Panc1 (cell line): ENCODE measurements at regions not wholly inside any gene's neighbourhood (a gene's known extent, or its start where the extent isn't known, plus 50 kb on each side); places are given as distances from the start of the nearest gene placed in this dataset.

Source experiments
- ATAC-seq: fragments of 200-7000 bp; cut with Tn5 transposase; 2 replicates; pipeline ENCODE4 v1.9.1; 2020; ENCODE audit warnings: mild to moderate bottlenecking, moderate library complexity
- BruUV-seq: library from RNA; stranded (reverse); fragments of 400-500 nt; replicated peaks from 2 replicates; lab custom pipeline; 2021; lab: Mats Ljungman, UMichigan
- CTCF ChIA-PET: fragments of 300-600 bp; sonication (Branson Sonifier 250); formaldehyde crosslinking; loops from one replicate; lab custom pipeline; 2022; ENCODE audit warnings: antibody characterized with exemption; lab: Charles Lee
- POLR2A ChIA-PET: fragments of 300-600 bp; sonication (Branson Sonifier 250); formaldehyde crosslinking; loops from one replicate; lab custom pipeline; 2022; ENCODE audit warnings: antibody characterized with exemption; lab: Charles Lee
- DNase-seq: peaks from one replicate; pipeline ENCODE4 v3.0.0-alpha.2; 2010; ENCODE audit warnings: low read depth, low spot score
- H3K27ac ChIP-seq: 2 replicates; pipeline ENCODE4 v1.5.1; 2011; ENCODE audit warnings: mild to moderate bottlenecking, low read length, inconsistent platforms
- H3K27me3 ChIP-seq: fragments of 200-500 bp; sonication (Bioruptor generic); 2 replicates; pipeline ENCODE4 v1.6.0; 2014; ENCODE audit warnings: low read length, inconsistent platforms; ENCODE audit not compliant: control insufficient read depth, insufficient read depth
- H3K36me3 ChIP-seq: fragments of 200-500 bp; sonication (Bioruptor generic); 2 replicates; pipeline ENCODE4 v1.5.1; 2014; ENCODE audit warnings: inconsistent platforms, mild to moderate bottlenecking, low read length, moderate library complexity; ENCODE audit not compliant: control insufficient read depth, insufficient read depth
- H3K4me1 ChIP-seq: 2 replicates; pipeline ENCODE4 v1.5.1; 2011; ENCODE audit warnings: inconsistent platforms, mild to moderate bottlenecking, low read length, moderate library complexity; ENCODE audit not compliant: control insufficient read depth, insufficient read depth
- H3K4me3 ChIP-seq, 2 experiments: 2 replicates each; pipeline ENCODE4 v1.5.1; 2011 to 2012; ENCODE audit warnings: low read depth in 2 of 2, low read length in 2 of 2, mild to moderate bottlenecking in 2 of 2, inconsistent platforms in 1 of 2, moderate library complexity in 1 of 2
- H3K9me3 ChIP-seq: fragments of 200-500 bp; sonication (Bioruptor generic); 2 replicates; pipeline ENCODE4 v1.5.1; 2014; ENCODE audit warnings: low read depth, mild to moderate bottlenecking, inconsistent platforms, low read length, moderate library complexity; ENCODE audit not compliant: control insufficient read depth, insufficient read depth
- POLR2AphosphoS5 ChIP-seq: IDR thresholded peaks from 2 replicates; pipeline ENCODE4 v1.6.1; 2012; ENCODE audit warnings: mild to moderate bottlenecking, low read depth, low read length, moderate library complexity
- REST ChIP-seq, 2 experiments: IDR thresholded peaks; 2 replicates each; pipeline ENCODE4 v1.6.1; 2011 to 2012; ENCODE audit warnings: low read depth in 2 of 2, control low read depth in 1 of 2, low read length in 1 of 2, mild to moderate bottlenecking in 1 of 2, moderate library complexity in 1 of 2; ENCODE audit not compliant: insufficient read depth in 1 of 2
- SIN3A ChIP-seq: IDR thresholded peaks from 2 replicates; pipeline ENCODE4 v1.6.1; 2012; ENCODE audit warnings: low read depth, mild to moderate bottlenecking, low read length, moderate library complexity, borderline replicate concordance; ENCODE audit not compliant: insufficient read depth
- TCF7L2 ChIP-seq: IDR thresholded peaks from 2 replicates; pipeline ENCODE4 v1.6.1; 2011; ENCODE audit warnings: mild to moderate bottlenecking, low read depth, low read length, inconsistent platforms
- in situ Hi-C: cut with HindIII; loops from 2 replicates; pipeline ENCODE4 v1.10.0; 2016; ENCODE audit warnings: low sequenced_read_pairs, low pct_unique_long_range_greater_than_20kb
- intact Hi-C: fragments of 100-400 bp; cut with micrococcal nuclease; formaldehyde crosslinking; loops from one replicate; pipeline ENCODE4 v1.10.0; 2022; ENCODE audit not compliant: unreplicated experiment
- TF ChIP-seq, protein P1 (sequence below): fragments of 450-650 bp; IDR thresholded peaks from 2 replicates; pipeline ENCODE4 v1.5.1; 2017; ENCODE audit warnings: mild to moderate bottlenecking

DNA sequence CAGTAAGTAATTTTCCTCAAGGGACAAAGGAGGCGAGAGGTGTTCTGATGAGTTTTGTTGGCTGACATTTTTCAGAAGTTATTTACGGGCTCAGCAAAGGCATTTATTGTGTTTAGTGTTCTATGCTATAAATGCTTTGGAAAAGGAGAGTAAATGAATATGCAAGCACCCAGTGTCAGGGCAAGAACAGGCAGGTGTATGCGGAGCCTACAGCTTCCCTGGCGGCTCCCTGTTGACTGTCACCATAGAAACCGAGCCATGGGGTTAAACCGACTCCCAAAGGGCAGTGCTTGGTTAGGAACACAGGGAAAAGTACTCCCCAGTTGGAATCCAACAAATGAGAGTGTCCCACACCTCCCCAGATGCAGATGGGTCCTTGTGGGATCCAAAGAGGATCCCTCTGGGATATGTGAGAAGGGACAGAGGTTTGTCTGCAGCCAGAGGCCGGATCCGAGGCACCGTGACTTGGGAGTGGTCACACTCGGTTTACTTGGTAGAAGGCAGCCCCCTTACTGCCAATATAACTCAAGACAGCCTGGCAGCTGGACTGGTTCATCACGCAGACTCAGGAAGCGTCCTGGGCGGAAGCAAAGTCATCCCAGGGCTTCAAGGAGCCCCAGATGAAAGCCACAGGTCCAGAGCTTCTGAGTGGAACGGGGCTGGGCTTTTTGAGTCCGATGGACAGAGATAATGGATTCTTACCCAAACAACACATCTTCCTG is 329.7 kb downstream of the CTTN start:
- Histone ChIP-seq H3K36me3 (no peaks in the 10 kb centered on the region), H3K27ac (no peak overlapping the region), H3K27me3 (peaks cover 7% of the 10 kb centered on the region; the same call in 1 of the 2 replicates), H3K4me3 (no peak overlapping the region), H3K9me3 (no peaks in the 10 kb centered on the region), H3K4me1 (no peaks in the 10 kb centered on the region)
- BruUV-seq: no TSS peak
- intact Hi-C loops: no loop called here
- ATAC-seq: no peak
- CTCF ChIA-PET: no interaction called here
- POLR2A ChIA-PET: no interaction called here
- in situ Hi-C loops: no loop called here
- no peak for DNase-seq
- TF ChIP-seq SIN3A (no peak), REST (IDR thresholded peaks at IDR 0.05; ENCODE audit: insufficient read depth in 1 of 2, low read depth in 2 of 2, low read length in 1 of 2) (no peak), TCF7L2 (no peak), POLR2AphosphoS5 (no peak)
- TF ChIP-seq, protein P1, sequence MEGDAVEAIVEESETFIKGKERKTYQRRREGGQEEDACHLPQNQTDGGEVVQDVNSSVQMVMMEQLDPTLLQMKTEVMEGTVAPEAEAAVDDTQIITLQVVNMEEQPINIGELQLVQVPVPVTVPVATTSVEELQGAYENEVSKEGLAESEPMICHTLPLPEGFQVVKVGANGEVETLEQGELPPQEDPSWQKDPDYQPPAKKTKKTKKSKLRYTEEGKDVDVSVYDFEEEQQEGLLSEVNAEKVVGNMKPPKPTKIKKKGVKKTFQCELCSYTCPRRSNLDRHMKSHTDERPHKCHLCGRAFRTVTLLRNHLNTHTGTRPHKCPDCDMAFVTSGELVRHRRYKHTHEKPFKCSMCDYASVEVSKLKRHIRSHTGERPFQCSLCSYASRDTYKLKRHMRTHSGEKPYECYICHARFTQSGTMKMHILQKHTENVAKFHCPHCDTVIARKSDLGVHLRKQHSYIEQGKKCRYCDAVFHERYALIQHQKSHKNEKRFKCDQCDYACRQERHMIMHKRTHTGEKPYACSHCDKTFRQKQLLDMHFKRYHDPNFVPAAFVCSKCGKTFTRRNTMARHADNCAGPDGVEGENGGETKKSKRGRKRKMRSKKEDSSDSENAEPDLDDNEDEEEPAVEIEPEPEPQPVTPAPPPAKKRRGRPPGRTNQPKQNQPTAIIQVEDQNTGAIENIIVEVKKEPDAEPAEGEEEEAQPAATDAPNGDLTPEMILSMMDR: no peak

GRCh38 chr11:70729949-70730348 is 331.6 kb downstream of the CTTN start:
- Histone ChIP-seq H3K9me3 (no peaks in the 10 kb centered on the region), H3K36me3 (no peaks in the 10 kb centered on the region), H3K4me3 (no peak overlapping the region), H3K27me3 (peaks cover 3% of the 10 kb centered on the region; the same call in 1 of the 2 replicates), H3K27ac (no peak overlapping the region), H3K4me1 (no peaks in the 10 kb centered on the region)
- no peak for DNase-seq
- POLR2A ChIA-PET: no interaction called here
- BruUV-seq: no TSS peak
- in situ Hi-C loops (no loop called here), intact Hi-C loops (no loop called here)
- CTCF ChIA-PET: no interaction called here
- no peak for ATAC-seq
- TF ChIP-seq TCF7L2: no peak
- no peak for TF ChIP-seq POLR2AphosphoS5
- TF ChIP-seq, protein P1: no peak
- TF ChIP-seq SIN3A: no peak
- no peak for TF ChIP-seq REST (IDR thresholded peaks at IDR 0.05; ENCODE audit: insufficient read depth in 1 of 2, low read depth in 2 of 2, low read length in 1 of 2)
